ENCODE measurements at regions not wholly inside any gene's neighbourhood (a gene's known extent, or its start where the extent isn't known, plus 50 kb on each side); places are given as distances from the start of the nearest gene placed in this dataset.

- DNase-seq (ENCODE audit: low read depth) = no peak
- no peak overlapping the region for H3K4me3 ChIP-seq (replicated peaks; ENCODE audit: low read depth, low read length)
- no peak for TF ChIP-seq CTCF (IDR thresholded peaks at IDR 0.05; ENCODE audit: low read length, missing control alignments)
These were observed 770.1 kb downstream of the KCNJ18 start for GRCh38 chr17:22462461-22462860.

- TF ChIP-seq CTCF (IDR thresholded peaks at IDR 0.05; ENCODE audit: low read length, missing control alignments) = no peak
- DNase-seq (ENCODE audit: low read depth) = no peak
- no peak overlapping the region for H3K4me3 ChIP-seq (replicated peaks; ENCODE audit: low read depth, low read length)
These were observed 771.0 kb downstream of the KCNJ18 start for GRCh38 chr17:22463110-22463850.

GRCh38 chr17:22464041-22464440, 771.7 kb downstream of the KCNJ18 start:
- no peak for DNase-seq (ENCODE audit: low read depth)
- TF ChIP-seq CTCF (IDR thresholded peaks at IDR 0.05; ENCODE audit: low read length, missing control alignments) = no peak
- no peak overlapping the region for H3K4me3 ChIP-seq (replicated peaks; ENCODE audit: low read depth, low read length)

GRCh38 chr17:22467720-22468119, 775.4 kb downstream of the KCNJ18 start:
- TF ChIP-seq CTCF (IDR thresholded peaks at IDR 0.05; ENCODE audit: low read length, missing control alignments) = no peak
- no peak for DNase-seq (ENCODE audit: low read depth)
- no peak overlapping the region for H3K4me3 ChIP-seq (replicated peaks; ENCODE audit: low read depth, low read length)

- DNase-seq (ENCODE audit: low read depth) = no peak
- H3K4me3 ChIP-seq (replicated peaks; ENCODE audit: low read depth, low read length) = no peak overlapping the region
- TF ChIP-seq CTCF (IDR thresholded peaks at IDR 0.05; ENCODE audit: low read length, missing control alignments) = no peak
These were observed 777.0 kb downstream of the KCNJ18 start for GRCh38 chr17:22469101-22469880.

- no peak overlapping the region for H3K4me3 ChIP-seq (replicated peaks; ENCODE audit: low read depth, low read length)
- no peak for DNase-seq (ENCODE audit: low read depth)
- no peak for TF ChIP-seq CTCF (IDR thresholded peaks at IDR 0.05; ENCODE audit: low read length, missing control alignments)
These were observed 777.6 kb downstream of the KCNJ18 start for GRCh38 chr17:22469941-22470340.

All from fibroblast of pulmonary artery (primary cell).